ENCODE measurements at regions not wholly inside any gene's neighbourhood (a gene's known extent, or its start where the extent isn't known, plus 50 kb on each side); places are given as distances from the start of the nearest gene placed in this dataset.

DNA sequence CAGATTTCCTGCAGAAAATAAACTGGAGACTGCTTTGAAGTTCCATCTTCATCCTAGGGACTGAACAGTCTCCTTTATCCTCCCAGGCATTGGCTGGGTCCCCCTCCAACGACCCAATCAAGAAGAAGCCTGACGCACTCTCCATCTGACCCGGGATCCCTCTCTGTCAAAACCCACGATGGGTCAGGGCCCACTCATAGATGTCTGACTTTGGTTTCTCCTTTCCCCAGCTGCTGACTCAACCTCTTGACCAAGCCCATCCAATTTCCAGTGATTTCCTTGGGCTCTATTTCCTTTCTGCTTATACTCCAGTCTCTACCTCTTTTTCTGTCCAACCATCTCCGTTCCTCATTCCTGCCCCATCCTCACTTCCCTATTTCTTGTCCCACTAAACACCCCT lies 189.7 kb downstream of the MIAT start:
- DNase-seq (ENCODE audit: low read depth in 2 of 2): no peak

GRCh38 chr22:26847816-26848215 lies 190.4 kb downstream of the MIAT start:
- DNase-seq (ENCODE audit: low read depth in 2 of 2): no peak

GRCh38 chr22:26848244-26848920 lies 191.0 kb downstream of the MIAT start:
- no peak for DNase-seq (ENCODE audit: low read depth in 2 of 2)

DNA sequence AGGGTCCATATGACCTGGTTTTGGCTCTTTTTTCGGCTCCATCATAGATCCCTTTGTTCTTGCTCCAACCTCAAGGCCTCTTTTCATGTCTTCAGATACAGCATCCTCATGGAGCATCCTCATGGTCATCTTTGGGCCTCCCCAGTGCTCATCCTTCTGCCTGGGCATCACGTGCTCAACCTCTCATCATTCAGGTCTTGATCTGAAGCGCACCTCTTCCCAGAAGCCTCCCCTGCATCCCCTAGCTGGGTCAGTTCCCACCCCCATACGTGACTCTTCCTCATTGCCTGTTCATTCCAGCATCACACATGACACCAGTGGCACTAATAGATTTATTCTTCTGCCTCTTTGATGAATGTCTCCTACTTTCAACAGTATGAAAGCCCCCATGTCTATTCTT lies 192.2 kb downstream of the MIAT start:
- DNase-seq (ENCODE audit: low read depth in 2 of 2): no peak

GRCh38 chr22:26851125-26851524 lies 193.7 kb downstream of the MIAT start:
- no peak for DNase-seq (ENCODE audit: low read depth in 2 of 2)

DNA sequence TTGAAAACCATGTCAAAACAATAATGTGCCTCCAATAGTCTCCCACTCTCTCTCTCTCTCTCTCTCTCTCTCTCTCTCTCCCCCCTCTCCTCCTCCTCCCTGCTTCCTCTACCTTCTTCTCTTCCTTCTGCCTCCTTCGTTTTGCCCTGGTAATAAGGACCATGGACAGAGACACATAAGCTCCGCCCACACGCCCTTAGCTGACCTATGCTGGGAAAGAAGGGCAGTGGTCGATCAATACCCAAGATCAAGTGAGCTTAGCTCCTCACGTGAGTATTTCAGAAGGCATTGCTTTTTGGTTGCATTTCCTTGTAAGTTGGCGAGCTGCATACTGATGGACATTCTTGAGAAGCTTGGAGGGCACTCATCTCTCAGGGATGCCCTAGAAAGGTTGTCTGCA lies 194.8 kb downstream of the MIAT start:
- DNase-seq (ENCODE audit: low read depth in 2 of 2): no peak

DNA sequence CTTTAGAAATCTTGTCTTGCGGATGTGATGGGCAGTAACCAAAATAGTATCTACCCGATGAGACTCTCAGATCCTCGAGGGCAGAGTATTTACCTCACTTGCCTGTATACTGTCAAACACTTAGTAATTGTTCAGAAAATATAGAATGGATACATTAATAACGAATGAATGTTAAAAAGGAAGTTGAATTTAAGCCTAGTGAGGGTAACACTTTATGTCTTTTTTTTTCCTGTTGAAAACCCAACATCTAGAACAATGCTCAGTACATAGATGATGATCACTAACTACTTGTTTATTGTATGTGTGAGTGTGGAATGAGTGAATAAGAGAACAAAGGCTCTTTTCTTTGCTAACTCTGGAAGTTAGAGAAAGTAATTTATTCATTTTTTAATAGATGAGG lies 195.7 kb downstream of the MIAT start:
- DNase-seq (ENCODE audit: low read depth in 2 of 2): no peak

GRCh38 chr22:26853495-26853894 lies 196.1 kb downstream of the MIAT start:
- DNase-seq (ENCODE audit: low read depth in 2 of 2): no peak

- no peak for DNase-seq (ENCODE audit: low read depth in 2 of 2)
Observed at GRCh38 chr22:26857169-26857568, 199.8 kb downstream of the MIAT start.

DNA sequence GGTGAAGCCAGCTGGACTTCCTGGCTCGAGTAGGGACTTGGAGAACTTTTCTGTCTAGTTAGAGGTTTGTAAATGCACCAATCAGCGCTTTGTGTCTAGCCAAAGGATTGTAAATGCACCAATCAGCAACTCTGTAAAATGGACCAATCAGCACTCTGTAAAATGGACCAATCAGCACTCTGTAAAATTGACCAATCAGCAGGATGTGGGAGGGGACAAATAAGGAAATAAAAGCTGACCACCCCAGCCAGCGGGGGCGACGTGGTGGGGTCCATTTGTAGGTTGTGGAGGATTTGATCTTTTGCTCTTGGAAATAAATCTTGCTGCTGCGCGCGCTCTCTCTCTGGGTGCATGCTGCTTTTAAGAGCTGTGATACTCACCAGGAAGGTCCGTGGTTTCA lies 202.9 kb downstream of the MIAT start:
- no peak for DNase-seq (ENCODE audit: low read depth in 2 of 2)

GRCh38 chr22:26865021-26865420 lies 207.6 kb downstream of the MIAT start:
- DNase-seq (ENCODE audit: low read depth in 2 of 2): no peak

DNA sequence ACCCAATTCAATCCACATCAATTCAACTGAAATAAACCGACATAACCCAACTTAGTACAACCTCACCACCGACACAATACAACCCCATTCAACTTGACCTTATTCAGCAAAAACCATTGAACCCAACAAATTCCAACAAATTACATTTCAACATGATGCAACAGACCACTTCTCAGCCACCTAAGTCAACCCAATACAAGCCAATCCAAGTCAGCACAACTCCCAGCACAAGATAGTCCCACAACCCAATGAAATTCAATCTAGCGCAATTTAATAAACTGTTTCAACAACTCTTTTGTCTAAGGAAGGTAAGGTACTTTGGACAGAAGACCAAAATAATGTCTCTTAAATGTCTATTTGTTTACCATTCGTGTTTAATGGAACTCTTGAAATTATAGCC lies 226.0 kb downstream of the MIAT start:
- no peak for DNase-seq (ENCODE audit: low read depth in 2 of 2)

- no peak for DNase-seq (ENCODE audit: low read depth in 2 of 2)
Observed at GRCh38 chr22:26884921-26885320, 227.5 kb downstream of the MIAT start.

GRCh38 chr22:26885441-26886261 lies 228.3 kb downstream of the MIAT start:
- DNase-seq (ENCODE audit: low read depth in 2 of 2): no peak

- no peak for DNase-seq (ENCODE audit: low read depth in 2 of 2)
Observed at GRCh38 chr22:26887456-26887855, 230.1 kb downstream of the MIAT start.

- DNase-seq (ENCODE audit: low read depth in 2 of 2): no peak
Observed at GRCh38 chr22:26887916-26888315, 230.5 kb downstream of the MIAT start.

DNA sequence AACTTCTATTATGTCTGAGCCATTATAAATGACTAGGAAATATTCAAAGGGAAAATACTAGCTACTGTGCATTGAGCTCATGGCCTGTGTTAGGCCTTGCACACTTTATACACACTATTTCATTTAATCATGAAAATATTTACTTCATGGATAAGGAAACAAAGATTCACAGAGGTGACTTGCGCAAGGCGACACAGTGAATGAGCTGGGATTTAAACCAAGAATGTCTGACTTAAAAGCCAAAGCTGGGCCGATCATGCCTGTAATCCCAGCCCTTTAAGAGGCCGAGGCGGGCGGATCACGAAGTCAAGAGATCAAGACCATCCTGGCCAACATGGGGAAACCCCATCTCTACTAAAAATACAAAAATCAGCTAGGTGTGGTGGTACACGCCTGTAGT lies 231.5 kb downstream of the MIAT start:
- no peak for DNase-seq (ENCODE audit: low read depth in 2 of 2)

DNA sequence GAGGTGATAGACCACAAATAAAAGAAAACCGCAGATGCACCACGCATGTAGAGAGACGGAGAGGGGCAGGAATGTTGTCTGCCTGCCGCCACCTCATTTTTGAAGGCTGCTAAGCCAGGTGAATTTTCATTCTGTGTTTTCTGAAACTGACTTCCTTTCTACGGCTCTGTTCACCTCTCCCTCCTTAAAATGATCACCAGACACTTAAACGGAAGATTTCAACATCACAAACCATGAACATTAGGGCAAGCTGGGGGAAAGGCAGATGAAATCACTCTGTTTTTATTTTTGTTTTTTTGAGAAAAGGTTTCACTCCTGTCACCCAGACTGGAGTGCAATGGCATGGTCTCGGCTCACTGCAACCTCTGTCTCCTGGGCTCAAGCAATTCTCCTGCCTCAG lies 232.4 kb downstream of the MIAT start:
- DNase-seq (ENCODE audit: low read depth in 2 of 2): no peak

DNA sequence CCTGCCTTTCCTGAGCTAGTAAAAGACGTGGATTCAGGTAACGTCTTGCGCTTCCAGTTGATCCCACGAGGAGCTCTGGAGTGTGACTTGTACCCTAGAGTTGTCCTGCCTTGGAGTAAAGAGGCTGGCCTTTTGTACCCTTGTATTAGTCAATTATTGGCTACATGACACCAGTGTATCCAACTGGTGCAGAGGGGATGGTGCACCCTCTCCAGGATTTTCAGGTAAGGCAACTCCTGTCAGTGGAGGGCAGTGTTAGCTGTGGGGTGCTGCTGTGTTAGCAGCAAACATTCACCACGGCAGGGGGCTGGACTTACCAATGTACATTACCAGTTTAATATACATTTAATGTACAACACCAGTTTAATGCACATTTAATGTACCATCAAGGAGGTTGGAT lies 233.5 kb downstream of the MIAT start:
- no peak for DNase-seq (ENCODE audit: low read depth in 2 of 2)

GRCh38 chr22:26891429-26891828 lies 234.0 kb downstream of the MIAT start:
- no peak for DNase-seq (ENCODE audit: low read depth in 2 of 2)

- no peak for DNase-seq (ENCODE audit: low read depth in 2 of 2)
Observed at GRCh38 chr22:26892166-26893041, 235.0 kb downstream of the MIAT start.
